ENCODE measurements at regions not wholly inside any gene's neighbourhood (a gene's known extent, or its start where the extent isn't known, plus 50 kb on each side); places are given as distances from the start of the nearest gene placed in this dataset.

- no peaks in the 10 kb centered on the region for H3K36me3 Mint-ChIP-seq (ENCODE audit: low read depth)
- peaks cover 5% of the 10 kb centered on the region for H3K9me3 Mint-ChIP-seq (ENCODE audit: low read depth)
- no peaks in the 10 kb centered on the region for H3K4me1 Mint-ChIP-seq (ENCODE audit: low read depth)
- TF ChIP-seq CTCF (IDR thresholded peaks at IDR 0.05): no peak
- peaks cover 2% of the 10 kb centered on the region for H3K27me3 Mint-ChIP-seq (ENCODE audit: low read depth)
- no peak for DNase-seq (ENCODE audit: low spot score)
- H3K27ac Mint-ChIP-seq (ENCODE audit: unreplicated experiment): no peak overlapping the region
- no peak overlapping the region for H3K4me3 Mint-ChIP-seq (ENCODE audit: unreplicated experiment)
Observed at GRCh38 chr1:116302281-116302680, 70.8 kb upstream of the ATP1A1 start.

GRCh38 chr1:116306102-116306501, 66.9 kb upstream of the ATP1A1 start:
- no peak for DNase-seq (ENCODE audit: low spot score)
- no peak overlapping the region for H3K27ac Mint-ChIP-seq (ENCODE audit: unreplicated experiment)
- H3K27me3 Mint-ChIP-seq (ENCODE audit: low read depth): peaks cover 2% of the 10 kb centered on the region
- no peaks in the 10 kb centered on the region for H3K36me3 Mint-ChIP-seq (ENCODE audit: low read depth)
- no peak overlapping the region for H3K4me3 Mint-ChIP-seq (ENCODE audit: unreplicated experiment)
- peaks cover 4% of the 10 kb centered on the region for H3K4me1 Mint-ChIP-seq (ENCODE audit: low read depth)
- no peak for TF ChIP-seq CTCF (IDR thresholded peaks at IDR 0.05)
- no peaks in the 10 kb centered on the region for H3K9me3 Mint-ChIP-seq (ENCODE audit: low read depth)

- peaks cover 2% of the 10 kb centered on the region for H3K27me3 Mint-ChIP-seq (ENCODE audit: low read depth)
- no peak overlapping the region for H3K4me3 Mint-ChIP-seq (ENCODE audit: unreplicated experiment)
- H3K27ac Mint-ChIP-seq (ENCODE audit: unreplicated experiment): no peak overlapping the region
- no peak for TF ChIP-seq CTCF (IDR thresholded peaks at IDR 0.05)
- no peaks in the 10 kb centered on the region for H3K9me3 Mint-ChIP-seq (ENCODE audit: low read depth)
- no peak for DNase-seq (ENCODE audit: low spot score)
- H3K4me1 Mint-ChIP-seq (ENCODE audit: low read depth): peaks cover 4% of the 10 kb centered on the region
- no peaks in the 10 kb centered on the region for H3K36me3 Mint-ChIP-seq (ENCODE audit: low read depth)
Observed at GRCh38 chr1:116306840-116307442, 66.1 kb upstream of the ATP1A1 start.

GRCh38 chr1:116308276-116308675, 64.8 kb upstream of the ATP1A1 start:
- TF ChIP-seq CTCF (IDR thresholded peaks at IDR 0.05): no peak
- H3K36me3 Mint-ChIP-seq (ENCODE audit: low read depth): no peaks in the 10 kb centered on the region
- H3K4me3 Mint-ChIP-seq (ENCODE audit: unreplicated experiment): no peak overlapping the region
- no peak overlapping the region for H3K27ac Mint-ChIP-seq (ENCODE audit: unreplicated experiment)
- no peaks in the 10 kb centered on the region for H3K9me3 Mint-ChIP-seq (ENCODE audit: low read depth)
- peaks cover 4% of the 10 kb centered on the region for H3K4me1 Mint-ChIP-seq (ENCODE audit: low read depth)
- no peak for DNase-seq (ENCODE audit: low spot score)
- H3K27me3 Mint-ChIP-seq (ENCODE audit: low read depth): peaks cover 2% of the 10 kb centered on the region

GRCh38 chr1:116309090-116309870, 63.8 kb upstream of the ATP1A1 start:
- H3K36me3 Mint-ChIP-seq (ENCODE audit: low read depth): no peaks in the 10 kb centered on the region
- no peaks in the 10 kb centered on the region for H3K9me3 Mint-ChIP-seq (ENCODE audit: low read depth)
- peaks cover 4% of the 10 kb centered on the region for H3K4me1 Mint-ChIP-seq (ENCODE audit: low read depth)
- H3K27me3 Mint-ChIP-seq (ENCODE audit: low read depth): peaks cover 2% of the 10 kb centered on the region
- no peak overlapping the region for H3K4me3 Mint-ChIP-seq (ENCODE audit: unreplicated experiment)
- no peak for DNase-seq (ENCODE audit: low spot score)
- no peak for TF ChIP-seq CTCF (IDR thresholded peaks at IDR 0.05)
- H3K27ac Mint-ChIP-seq (ENCODE audit: unreplicated experiment): no peak overlapping the region
